H1 (cell line): ENCODE measurements at regions not wholly inside any gene's neighbourhood (a gene's known extent, or its start where the extent isn't known, plus 50 kb on each side); places are given as distances from the start of the nearest gene placed in this dataset.

Experiments
- ATF2 ChIP-seq: IDR thresholded peaks from 2 replicates; pipeline ENCODE4 v1.6.1; 2012; ENCODE audit warnings: low read length, inconsistent platforms
- CTBP2 ChIP-seq: IDR thresholded peaks from 2 replicates; pipeline ENCODE4 v1.7.0; 2011; ENCODE audit warnings: borderline replicate concordance, mild to moderate bottlenecking, moderate library complexity, mixed read lengths, low read length; ENCODE audit not compliant: insufficient read depth, insufficient read length
- EZH2 ChIP-seq: fragments of 200-600 bp; sonication (generic); IDR thresholded peaks from 2 replicates; pipeline ENCODE4 v1.7.1; 2012; ENCODE audit warnings: low read depth, mild to moderate bottlenecking, moderate library complexity, low read length, inconsistent platforms; ENCODE audit not compliant: severe bottlenecking
- SAP30 ChIP-seq: fragments of 300-600 bp; sonication (generic); IDR thresholded peaks from 2 replicates; pipeline ENCODE4 v1.7.1; 2012; ENCODE audit warnings: low read length, moderate library complexity, mild to moderate bottlenecking, inconsistent platforms; ENCODE audit not compliant: insufficient read depth, insufficient replicate concordance
- SIRT6 ChIP-seq: IDR thresholded peaks from one replicate; pipeline ENCODE4 v1.7.1; 2012; ENCODE audit warnings: low read length, inconsistent platforms

- no peak for TF ChIP-seq CTBP2
- TF ChIP-seq SIRT6 = no peak
- TF ChIP-seq EZH2 = no peak
- TF ChIP-seq ATF2 = no peak
- TF ChIP-seq SAP30 = no peak
Observed at GRCh38 chr3:64462203-64462602, 225.6 kb downstream of the ADAMTS9 start (continued).
